Activated T-cell treated with anti-CD3 and anti-CD28 coated beads for 1 hour (primary cell): ENCODE measurements at regions not wholly inside any gene's neighbourhood (a gene's known extent, or its start where the extent isn't known, plus 50 kb on each side); places are given as distances from the start of the nearest gene placed in this dataset.
"Not testable (repeated sequence)": the region's sequence is repeated elsewhere in the genome, so short reads cannot be mapped to it uniquely, and the experiment has no call there.

Source experiments
- DNase-seq: peaks from one replicate; pipeline ENCODE4 v3.0.0-alpha.2; 2020; ENCODE audit warnings: low read depth

GRCh38 chr1:65527707-65528503 is 107.4 kb downstream of the LEPR start:
- no peak for DNase-seq

GRCh38 chr1:65531972-65532570 is 111.6 kb downstream of the LEPR start:
- DNase-seq, result no peak

- DNase-seq, result no peak
These were observed 115.5 kb downstream of the LEPR start for GRCh38 chr1:65535981-65536380.

- DNase-seq, result no peak
These were observed 117.6 kb downstream of the LEPR start for GRCh38 chr1:65538086-65538485.

- no peak for DNase-seq
These were observed 118.2 kb downstream of the LEPR start for GRCh38 chr1:65538664-65539063.

GRCh38 chr1:65539266-65540131 is 119.0 kb downstream of the LEPR start:
- no peak for DNase-seq

GRCh38 chr1:65541161-65541560 is 120.7 kb downstream of the LEPR start:
- no peak for DNase-seq

GRCh38 chr1:65541865-65542264 is 121.4 kb downstream of the LEPR start:
- DNase-seq, result no peak

- not testable (repeated sequence) for DNase-seq
These were observed 122.1 kb downstream of the LEPR start for GRCh38 chr1:65542592-65542991.

GRCh38 chr1:65550306-65551010 is 130.0 kb downstream of the LEPR start:
- not testable (repeated sequence) for DNase-seq

GRCh38 chr1:65552484-65552883 is 132.0 kb downstream of the LEPR start:
- DNase-seq, result not testable (repeated sequence)

GRCh38 chr1:65554086-65554764 is 133.8 kb downstream of the LEPR start:
- not testable (repeated sequence) for DNase-seq

- DNase-seq, result no peak
These were observed 134.4 kb downstream of the LEPR start for GRCh38 chr1:65554829-65555228.

- DNase-seq, result no peak
These were observed 137.7 kb downstream of the LEPR start for GRCh38 chr1:65558215-65558614.

GRCh38 chr1:65564493-65564892 is 144.0 kb downstream of the LEPR start:
- DNase-seq, result no peak

- DNase-seq, result no peak
These were observed 147.8 kb downstream of the LEPR start for GRCh38 chr1:65568285-65568684.

GRCh38 chr1:65572701-65573421 is 152.4 kb downstream of the LEPR start:
- no peak for DNase-seq

GRCh38 chr1:65577278-65577677 is 156.8 kb downstream of the LEPR start:
- DNase-seq, result no peak

GRCh38 chr1:65577982-65578381 is 157.5 kb downstream of the LEPR start:
- DNase-seq, result not testable (repeated sequence)

- no peak for DNase-seq
These were observed 160.7 kb downstream of the LEPR start for GRCh38 chr1:65581119-65581518.

GRCh38 chr1:65584399-65584798 is 163.9 kb downstream of the LEPR start:
- DNase-seq, result no peak
